GM19455 (cell line): ENCODE measurements at regions not wholly inside any gene's neighbourhood (a gene's known extent, or its start where the extent isn't known, plus 50 kb on each side); places are given as distances from the start of the nearest gene placed in this dataset.

ENCODE experiments used
- ATAC-seq: cut with Tn5 transposase; IDR thresholded peaks from one replicate; pipeline ENCODE4 v1.9.1; 2021; ENCODE audit not compliant: unreplicated experiment

GRCh38 chr16:85433477-85433876 lies 179.6 kb upstream of the GSE1 start:
- ATAC-seq, result no peak

- no peak for ATAC-seq
Observed at GRCh38 chr16:85435286-85435685, 177.8 kb upstream of the GSE1 start.

DNA sequence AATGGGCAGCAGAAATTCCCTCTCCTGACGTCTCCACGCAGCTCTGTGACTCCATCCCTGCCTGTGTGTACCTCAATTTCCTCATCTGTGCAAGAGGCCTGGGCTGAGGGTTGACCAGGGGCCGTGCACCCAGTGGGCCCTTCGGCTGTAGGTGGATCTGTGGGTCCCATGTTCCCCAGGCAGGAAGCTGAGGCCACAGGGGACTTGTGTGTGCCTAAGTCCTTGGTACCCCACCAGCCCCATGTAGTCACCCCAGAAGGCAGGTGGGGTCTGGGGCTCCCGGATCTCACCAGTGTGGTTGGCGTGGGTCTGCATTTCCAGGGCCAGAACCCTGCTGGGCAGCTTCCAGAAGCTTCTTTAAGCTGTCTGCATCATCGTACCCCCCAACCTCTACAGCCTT lies 177.4 kb upstream of the GSE1 start:
- ATAC-seq, result no peak

DNA sequence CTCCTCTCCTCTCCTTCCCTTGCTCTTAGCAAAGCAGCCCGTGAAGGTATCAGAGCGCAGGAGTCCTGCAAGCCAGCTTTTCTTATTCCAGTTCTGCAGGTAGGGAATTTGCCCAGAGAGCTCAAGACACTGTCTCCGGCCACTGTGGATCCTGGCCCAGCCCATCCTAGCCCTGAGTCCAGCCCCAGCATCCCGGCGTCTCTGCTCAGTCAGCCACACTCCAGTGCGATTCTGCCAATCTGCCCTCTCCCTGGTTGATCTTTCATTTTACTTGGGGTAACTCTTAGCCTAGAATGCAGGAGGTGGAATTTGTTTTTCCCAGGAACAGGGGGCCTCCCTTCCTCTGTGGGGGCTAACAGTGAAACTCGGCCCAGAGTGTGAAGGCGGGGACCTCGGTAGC lies 176.9 kb upstream of the GSE1 start:
- ATAC-seq, result no peak

GRCh38 chr16:85436636-85437165 lies 176.4 kb upstream of the GSE1 start:
- no peak for ATAC-seq

GRCh38 chr16:85437166-85438052 lies 175.7 kb upstream of the GSE1 start:
- ATAC-seq, result no peak

- ATAC-seq, result no peak
Observed at GRCh38 chr16:85438981-85439685, 174.0 kb upstream of the GSE1 start.

DNA sequence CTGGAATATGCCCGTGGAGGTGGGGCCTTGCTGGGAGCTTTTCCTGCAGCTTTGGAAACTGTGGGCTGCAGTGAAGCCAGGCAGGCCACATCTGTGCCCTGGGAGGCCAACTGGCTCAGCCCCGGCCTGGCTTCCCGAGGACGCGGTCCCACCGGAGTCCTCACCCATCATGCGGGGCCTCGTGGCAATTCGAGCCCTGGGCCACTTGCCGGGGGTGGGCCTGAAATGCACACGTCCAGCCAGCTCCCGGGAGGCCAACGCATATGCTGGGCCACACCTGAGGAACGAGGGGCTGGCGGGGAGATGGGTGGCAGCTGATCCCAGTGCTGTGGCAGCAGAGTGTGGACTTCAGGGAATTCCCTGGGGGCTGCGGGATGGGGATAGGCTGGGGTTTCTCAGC lies 172.4 kb upstream of the GSE1 start:
- no peak for ATAC-seq

- no peak for ATAC-seq
Observed at GRCh38 chr16:85441189-85441889, 171.8 kb upstream of the GSE1 start.

DNA sequence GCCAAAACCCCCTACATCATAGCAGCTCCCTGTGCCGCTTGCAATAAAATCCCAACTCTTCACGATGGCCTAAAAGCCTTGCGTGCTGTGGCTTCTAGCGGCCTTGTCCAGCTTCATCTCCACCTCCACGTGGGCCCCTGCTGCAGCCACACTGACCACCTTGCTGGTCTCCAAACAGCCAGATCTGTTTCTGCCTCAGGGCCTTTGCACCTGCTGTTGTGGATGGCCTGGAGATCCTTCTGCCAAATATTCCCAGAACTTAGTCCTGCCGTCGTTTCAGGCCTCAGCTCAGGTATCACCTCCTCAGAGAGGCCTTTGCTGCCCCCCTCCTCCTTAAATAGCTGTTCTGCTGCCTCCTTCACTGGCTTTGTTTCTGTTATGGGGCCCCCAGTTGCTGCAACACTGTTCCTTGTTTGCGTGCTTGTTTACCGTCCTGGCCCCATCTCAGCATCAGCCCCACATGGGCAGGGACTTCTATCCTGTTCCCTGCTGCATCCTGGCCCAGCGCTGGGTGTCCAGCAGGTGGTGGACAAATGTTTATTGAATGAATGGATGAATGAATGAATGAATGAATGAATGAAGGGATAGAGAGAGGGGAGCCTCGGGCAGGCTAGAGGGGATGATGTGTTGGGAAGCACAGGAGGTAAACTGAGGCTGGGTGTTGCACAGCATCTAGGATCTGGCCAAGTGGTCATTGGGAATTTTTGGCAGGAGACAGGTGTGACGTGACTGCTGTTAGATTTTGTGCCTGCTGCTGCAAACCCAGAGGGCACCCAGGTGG lies 171.0 kb upstream of the GSE1 start:
- no peak for ATAC-seq

- ATAC-seq, result no peak
Observed at GRCh38 chr16:85443116-85443515, 170.0 kb upstream of the GSE1 start.

- ATAC-seq, result no peak
Observed at GRCh38 chr16:85443531-85443930, 169.6 kb upstream of the GSE1 start.

GRCh38 chr16:85445064-85445778 lies 167.9 kb upstream of the GSE1 start:
- no peak for ATAC-seq

DNA sequence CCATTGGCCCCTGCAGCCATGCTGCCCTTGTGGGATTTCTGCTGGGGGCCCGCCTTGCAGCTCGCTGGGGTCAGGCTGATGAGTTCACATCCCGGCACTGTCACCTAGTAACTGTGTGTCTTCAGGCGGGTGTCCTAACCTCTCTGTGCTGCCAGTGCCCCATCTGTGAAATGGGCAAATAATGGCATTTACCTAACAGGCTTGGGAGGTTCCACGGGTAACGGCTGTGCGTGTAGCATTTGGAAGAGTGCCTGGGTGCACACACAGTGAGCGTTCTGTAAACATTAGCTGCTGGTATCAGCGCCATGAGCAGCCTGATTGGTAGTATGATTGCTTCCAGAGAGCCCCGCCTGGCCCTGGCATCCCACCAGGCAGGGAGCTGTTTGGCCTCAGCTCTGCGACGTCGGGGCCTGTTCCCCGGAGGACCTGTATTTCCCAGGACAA lies 167.3 kb upstream of the GSE1 start:
- ATAC-seq, result no peak

DNA sequence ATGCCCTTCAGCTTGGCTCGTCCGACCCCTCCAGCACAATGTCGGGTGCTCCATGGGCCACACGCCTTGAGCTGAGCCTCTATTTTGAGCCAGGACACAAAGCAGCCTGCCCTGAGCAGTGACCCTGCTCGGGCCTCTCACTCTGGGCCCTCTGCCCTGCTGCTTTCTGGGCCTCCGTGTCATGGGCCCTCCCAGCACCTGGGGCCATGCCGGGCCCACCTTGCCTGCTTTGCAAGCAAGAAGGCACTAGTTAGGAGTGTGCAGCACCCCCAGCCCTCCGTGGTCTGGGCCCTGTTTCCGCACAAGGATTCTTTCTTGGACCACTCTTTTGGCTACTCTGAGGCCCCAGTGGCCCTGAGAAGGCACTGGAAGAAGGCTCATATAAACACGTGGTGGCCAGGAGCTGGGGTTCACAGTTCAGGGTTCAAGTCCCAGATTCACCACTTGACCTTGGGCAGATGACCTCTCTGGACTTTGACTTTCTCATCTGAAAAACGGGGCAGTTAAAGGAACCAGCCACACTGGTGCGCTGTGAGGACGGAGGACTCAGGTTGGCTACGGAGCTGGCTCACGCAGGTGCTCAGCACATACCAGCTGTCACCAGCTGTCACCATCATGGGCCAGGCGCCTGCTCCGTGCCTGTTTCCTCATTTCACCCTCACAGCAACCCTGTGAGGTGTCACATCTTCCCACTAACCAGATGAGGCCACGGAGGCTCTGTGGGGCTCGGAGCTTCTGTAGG lies 166.0 kb upstream of the GSE1 start:
- no peak for ATAC-seq

DNA sequence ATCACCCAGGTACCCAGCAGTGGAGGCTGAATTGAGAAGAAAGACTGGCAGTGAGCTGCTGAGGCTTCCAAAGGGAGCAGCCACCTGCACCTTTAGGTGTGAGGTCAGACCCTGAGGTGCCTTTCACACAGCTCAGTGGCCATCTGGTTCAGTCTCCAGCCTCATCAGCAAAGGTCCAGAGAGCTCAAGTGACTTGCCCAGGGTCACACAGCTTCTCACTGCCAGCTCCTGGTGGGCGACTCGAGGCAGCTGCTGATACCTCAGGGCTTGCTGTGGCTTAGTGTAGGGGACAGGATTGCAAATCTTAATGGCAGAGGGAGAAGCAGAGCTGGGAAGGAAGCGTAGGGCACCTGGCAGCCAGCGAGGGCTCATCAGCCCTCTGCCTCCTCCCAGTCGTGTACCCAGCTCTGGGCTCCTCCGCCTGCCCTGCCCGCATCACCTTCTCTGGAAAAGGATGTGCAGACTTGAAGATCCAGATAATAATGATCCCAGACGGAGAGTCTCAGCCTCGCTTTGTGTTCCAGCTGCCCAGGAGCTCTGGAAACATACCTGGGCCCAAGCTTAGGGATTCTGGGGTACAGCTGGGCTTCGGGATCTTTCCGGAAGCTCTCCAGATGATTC lies 165.3 kb upstream of the GSE1 start:
- no peak for ATAC-seq

DNA sequence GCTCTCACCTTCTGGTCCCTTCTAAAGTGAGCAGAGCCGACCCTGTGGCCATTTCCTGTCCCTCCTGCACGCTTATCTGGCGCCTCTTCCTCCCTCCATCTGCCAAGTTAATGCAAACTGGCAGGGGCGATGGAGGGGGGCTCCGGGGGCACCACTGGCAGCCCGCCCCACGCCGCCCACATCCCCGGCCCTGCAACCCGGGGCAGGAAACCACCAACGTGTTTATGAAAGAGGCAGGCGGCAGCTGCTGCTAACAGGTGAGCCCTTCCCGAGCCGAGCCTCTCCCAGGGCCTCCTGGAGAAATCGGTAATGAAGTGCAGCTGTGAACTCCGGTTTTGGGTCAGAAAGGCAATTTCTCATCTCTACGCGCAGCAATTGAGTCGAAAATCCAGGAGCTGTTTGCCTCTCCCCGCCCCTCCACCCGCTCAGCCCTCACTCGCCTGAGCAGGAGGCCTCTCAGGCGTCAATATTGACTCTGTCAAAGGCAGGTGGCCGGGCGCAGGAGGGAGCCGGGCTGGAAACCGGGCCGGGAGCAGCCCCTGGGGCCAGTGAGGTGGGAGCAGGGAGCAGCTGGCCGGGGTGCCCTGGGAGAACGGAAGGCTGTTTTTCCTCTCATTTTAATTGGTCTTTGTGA lies 164.4 kb upstream of the GSE1 start:
- no peak for ATAC-seq

DNA sequence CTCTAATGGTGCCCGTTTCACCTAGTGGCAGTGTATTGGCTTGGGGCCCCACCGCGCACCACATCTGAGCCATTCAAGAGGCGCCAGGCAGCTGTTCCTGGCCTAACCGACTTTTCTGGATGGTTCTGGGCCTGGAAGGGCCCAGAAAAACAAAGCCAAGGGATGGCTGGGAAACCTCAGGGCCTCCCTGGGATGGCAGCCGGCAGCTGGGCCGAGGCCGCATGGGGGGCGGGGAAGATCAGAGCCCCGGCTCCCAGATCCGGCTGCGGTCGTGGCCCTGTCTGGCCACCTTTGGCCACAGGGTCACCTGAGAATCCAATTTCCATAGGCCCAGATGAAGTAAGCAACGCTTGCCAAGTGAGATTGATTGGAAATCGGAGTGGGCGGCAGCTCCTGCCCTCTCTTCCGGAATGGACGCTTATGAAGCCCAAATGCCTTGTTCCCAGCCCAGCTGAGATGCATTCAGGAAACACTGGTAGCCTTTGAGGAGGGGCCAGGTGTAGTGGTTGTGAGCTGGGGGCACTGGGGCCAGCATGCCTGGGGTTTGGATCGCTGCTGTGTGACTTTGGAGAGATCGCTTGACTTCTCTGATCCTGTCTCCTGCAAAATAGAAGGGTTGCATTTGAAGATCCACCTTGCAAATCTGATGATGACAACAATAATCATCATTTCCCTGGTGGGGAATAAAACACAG lies 163.8 kb upstream of the GSE1 start:
- no peak for ATAC-seq
